Pancreas (tissue), 10 donors: ENCODE measurements at regions not wholly inside any gene's neighbourhood (a gene's known extent, or its start where the extent isn't known, plus 50 kb on each side); places are given as distances from the start of the nearest gene placed in this dataset.

ENCODE experiments used
- ATAC-seq, 4 donors: fragments of 200-7000 bp; cut with Tn5 transposase; one replicate each; pipeline versions ENCODE4 v1.8.0 to v1.9.1; 2020; ENCODE audit warnings: mild to moderate bottlenecking in 4 of 4, moderate library complexity in 4 of 4
- DNase-seq, 6 donors: peaks; one replicate each; pipeline ENCODE4 v3.0.0-alpha.2; 2020
- FAIRE-seq: peaks from 2 replicates; lab custom pipeline; 2012; peaks lifted over from hg19 to GRCh38; lab: Jason Lieb, UNC
- H3K27ac ChIP-seq, 4 donors: fragments of 200-600 bp; sonication (generic); 1 replicate in 3 of 4; 2 replicates in 1 of 4; pipeline versions ENCODE4 v1.5.0 to v1.8.0; 2020
- H3K27me3 ChIP-seq, 4 donors: fragments of 200-600 bp; one replicate each; pipeline ENCODE4 v1.8.0; 2021
- H3K36me3 ChIP-seq, 3 donors: fragments of 200-600 bp; sonication (generic) in 1 of 3; one replicate each; pipeline versions ENCODE4 v1.5.0 to v1.8.0; 2020 to 2021
- H3K4me1 ChIP-seq, 3 donors: fragments of 200-600 bp; one replicate each; pipeline ENCODE4 v1.8.0; 2021
- H3K4me3 ChIP-seq, 4 donors: fragments of 200-600 bp; sonication (generic) in 2 of 4; one replicate each; pipeline versions ENCODE4 v1.5.0 to v1.8.0; 2020 to 2021
- H3K9me3 ChIP-seq, 4 donors: fragments of 200-600 bp; one replicate each; pipeline ENCODE4 v1.8.0; 2021
- CTCF ChIP-seq, 4 donors: fragments of 200-600 bp; sonication (generic) in 3 of 4; IDR thresholded peaks; one replicate each; pipeline versions ENCODE4 v1.5.0 to v1.8.0; 2021; ENCODE audit warnings: antibody characterized with exemption in 4 of 4
- WGBS, 2 donors: extraction: QIAGEN DNeasy Blood & Tissue Kit; methylation state at CpG; one replicate each; pipeline ENCODE4 v1.1.7; 2013; 5-methylcytosine and 5-hydroxymethylcytosine counted together
- intact Hi-C, 3 donors: fragments of 100-400 bp; cut with DNase I; formaldehyde crosslinking; loops; one replicate each; pipeline versions ENCODE4 v1.11.1 to v1.14.2; 2022
- donor health status: healthy with polysubstance abuse.
- donor health status: DM: no; HTN: no; CAD: no; lungs with moderate emphysema.
- donor health status: DM: no; HTN: no; CAD: no.
- donor health status: control.
- donor health status: control.
- donor health status: Bipolar disorder and iron deficiency.
- donor health status: DM: yes; HTN: yes; CAD: no.
- donor health status: DM: no; HTN: no; CAD: no.
- donor health status: DM: no; HTN: no; CAD: no.
- donor health status: DM: yes; HTN: yes; CAD: no.

DNA sequence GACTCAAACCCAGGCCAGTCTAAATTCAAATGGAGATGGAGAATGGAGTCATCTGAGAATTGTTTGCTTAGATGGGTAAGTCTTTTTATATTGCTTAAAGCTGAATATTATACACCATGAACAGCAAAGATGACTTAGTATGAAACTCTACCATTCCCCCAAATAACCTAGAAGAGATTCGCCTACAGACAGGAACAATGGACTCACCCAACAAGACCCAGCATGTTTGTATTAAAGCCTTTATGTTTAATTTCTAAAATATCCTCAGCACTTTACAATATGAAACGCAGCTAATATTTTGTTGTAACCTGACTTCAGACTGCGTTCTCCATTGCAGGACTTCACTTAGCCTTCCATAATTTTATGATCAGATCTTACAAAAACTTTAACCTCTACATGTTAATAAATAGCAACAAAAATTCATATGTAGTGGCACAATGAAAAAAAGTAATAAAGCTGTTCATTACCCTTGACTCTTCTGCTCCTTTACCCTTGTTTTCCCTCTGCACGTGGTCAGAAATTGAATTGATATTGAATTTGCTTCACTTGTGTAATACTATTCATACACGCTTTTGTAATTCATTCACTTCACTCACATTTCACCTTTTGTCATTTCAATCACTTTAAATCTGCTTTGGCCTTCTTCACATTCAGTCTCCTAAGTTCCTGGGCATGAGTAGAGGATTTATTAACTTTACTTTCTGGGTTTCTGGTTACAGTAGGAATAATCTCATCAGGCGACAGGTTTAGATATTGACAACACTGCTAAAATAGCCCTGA lies 177.3 kb upstream of the PTBP2 start:
- no peaks in the 10 kb centered on the region for H3K4me1 ChIP-seq
- FAIRE-seq (no peak), DNase-seq (no peak)

GRCh38 chr1:96544831-96545221 lies 176.8 kb upstream of the PTBP2 start:
- Histone ChIP-seq H3K27ac (no peak overlapping the region), H3K9me3 (no peaks in the 10 kb centered on the region), H3K27me3 (no peaks in the 10 kb centered on the region), H3K4me3 (no peak overlapping the region), H3K4me1 (no peaks in the 10 kb centered on the region), H3K36me3 (no peaks in the 10 kb centered on the region)
- WGBS, 2 donors: 95 to 100% methylated on average over 1 of the region's 1 CpG
- no peak for TF ChIP-seq CTCF (IDR thresholded peaks at IDR 0.05)
- DNase-seq (no peak), FAIRE-seq (no peak), ATAC-seq (no peak)
- intact Hi-C loops: no loop called here

More for the DNA sequence above, 177.3 kb upstream of the PTBP2 start:
- no peak for TF ChIP-seq CTCF (IDR thresholded peaks at IDR 0.05)
- intact Hi-C loops: no loop called here
- no peak for ATAC-seq
- Histone ChIP-seq H3K27me3 (no peaks in the 10 kb centered on the region), H3K4me3 (no peak overlapping the region), H3K9me3 (no peaks in the 10 kb centered on the region), H3K27ac (no peak overlapping the region), H3K36me3 (no peaks in the 10 kb centered on the region)
- 69 to 75% methylated on average over 6 of the region's 6 CpGs for WGBS, 2 donors

- DNase-seq: no peak
- ATAC-seq: no peak
- no peak overlapping the region for H3K4me3 ChIP-seq
- no peak overlapping the region for H3K27ac ChIP-seq
- FAIRE-seq: no peak
- TF ChIP-seq CTCF (IDR thresholded peaks at IDR 0.05): no peak
- 59 to 79% methylated on average over 4 of the region's 4 CpGs for WGBS, 2 donors
- H3K9me3 ChIP-seq: no peaks in the 10 kb centered on the region
- intact Hi-C loops: no loop called here
- H3K27me3 ChIP-seq: no peaks in the 10 kb centered on the region
- no peaks in the 10 kb centered on the region for H3K36me3 ChIP-seq
- H3K4me1 ChIP-seq: no peaks in the 10 kb centered on the region
Observed at GRCh38 chr1:96545935-96546656, 175.5 kb upstream of the PTBP2 start.

DNA sequence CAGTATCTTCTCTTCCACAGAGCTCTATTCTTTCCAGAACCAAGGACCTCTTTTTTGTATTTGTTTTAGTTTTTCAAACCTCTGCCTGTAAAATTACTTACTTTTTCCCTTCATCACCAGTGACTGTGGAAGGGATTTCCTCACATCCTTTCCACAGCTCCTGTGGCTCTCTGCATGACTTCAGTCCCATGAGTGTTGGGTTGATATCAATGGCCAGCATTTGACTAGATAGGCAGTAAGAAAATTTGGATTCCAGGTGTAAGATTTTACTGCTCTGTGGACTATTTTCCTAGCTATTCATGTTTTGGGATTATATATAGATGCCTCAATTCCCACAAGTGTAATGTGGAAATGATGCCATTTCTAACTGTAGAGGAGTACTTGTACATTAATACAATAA lies 171.5 kb upstream of the PTBP2 start:
- Histone ChIP-seq H3K4me3 (no peak overlapping the region), H3K27me3 (no peaks in the 10 kb centered on the region), H3K9me3 (no peaks in the 10 kb centered on the region), H3K4me1 (no peaks in the 10 kb centered on the region), H3K27ac (no peak overlapping the region), H3K36me3 (no peaks in the 10 kb centered on the region)
- DNase-seq: no peak
- no peak for TF ChIP-seq CTCF (IDR thresholded peaks at IDR 0.05)
- FAIRE-seq: no peak
- intact Hi-C loops: no loop called here
- no peak for ATAC-seq

GRCh38 chr1:96552451-96552850 lies 169.1 kb upstream of the PTBP2 start:
- H3K4me3 ChIP-seq: no peak overlapping the region
- ATAC-seq (no peak), DNase-seq (no peak), FAIRE-seq (no peak)
- TF ChIP-seq CTCF (IDR thresholded peaks at IDR 0.05): no peak
- H3K27ac ChIP-seq: no peak overlapping the region
- intact Hi-C loops: no loop called here
- no peaks in the 10 kb centered on the region for H3K36me3 ChIP-seq
- H3K27me3 ChIP-seq: no peaks in the 10 kb centered on the region
- no peaks in the 10 kb centered on the region for H3K4me1 ChIP-seq
- H3K9me3 ChIP-seq: no peaks in the 10 kb centered on the region
